ENCODE measurements at regions not wholly inside any gene's neighbourhood (a gene's known extent, or its start where the extent isn't known, plus 50 kb on each side); places are given as distances from the start of the nearest gene placed in this dataset.
"Not testable (repeated sequence)": the region's sequence is repeated elsewhere in the genome, so short reads cannot be mapped to it uniquely, and the experiment has no call there.

GRCh38 chr1:37181425-37181824, 147.1 kb upstream of the GRIK3 start:
- ChIA-PET POLR2A (no interaction called here), CTCF (no interaction called here)
- Mint-ChIP-seq H3K36me3 (ENCODE audit: low read depth) (no peaks in the 10 kb centered on the region), H3K9me3 (peaks cover 2% of the 10 kb centered on the region), H3K27ac (no peak overlapping the region), H3K4me1 (no peaks in the 10 kb centered on the region), H3K27me3 (peaks cover 12% of the 10 kb centered on the region), H3K4me3 (no peak overlapping the region)
- no peak for DNase-seq

GRCh38 chr1:37184789-37185188, 150.5 kb upstream of the GRIK3 start:
- Mint-ChIP-seq H3K27ac (no peak overlapping the region), H3K27me3 (peaks cover 12% of the 10 kb centered on the region), H3K4me3 (no peak overlapping the region), H3K9me3 (peaks cover 2% of the 10 kb centered on the region), H3K36me3 (ENCODE audit: low read depth) (no peaks in the 10 kb centered on the region), H3K4me1 (no peaks in the 10 kb centered on the region)
- DNase-seq: no peak
- ChIA-PET CTCF (no interaction called here), POLR2A (no interaction called here)

GRCh38 chr1:37186246-37186756, 152.0 kb upstream of the GRIK3 start:
- ChIA-PET CTCF (no interaction called here), POLR2A (no interaction called here)
- Mint-ChIP-seq H3K4me1 (no peaks in the 10 kb centered on the region), H3K9me3 (peaks cover 2% of the 10 kb centered on the region), H3K36me3 (ENCODE audit: low read depth) (no peaks in the 10 kb centered on the region), H3K27me3 (peaks cover 18% of the 10 kb centered on the region), H3K27ac (no peak overlapping the region), H3K4me3 (no peak overlapping the region)
- DNase-seq: no peak

GRCh38 chr1:37189111-37189510, 154.8 kb upstream of the GRIK3 start:
- no peaks in the 10 kb centered on the region for H3K4me1 Mint-ChIP-seq
- H3K9me3 Mint-ChIP-seq: no peaks in the 10 kb centered on the region
- H3K27me3 Mint-ChIP-seq: peaks cover 15% of the 10 kb centered on the region
- no peak overlapping the region for H3K4me3 Mint-ChIP-seq
- POLR2A ChIA-PET: no interaction called here
- DNase-seq: no peak
- no peak overlapping the region for H3K27ac Mint-ChIP-seq
- CTCF ChIA-PET: no interaction called here
- no peaks in the 10 kb centered on the region for H3K36me3 Mint-ChIP-seq (ENCODE audit: low read depth)

- ChIA-PET POLR2A (no interaction called here), CTCF (no interaction called here)
- no peaks in the 10 kb centered on the region for H3K36me3 Mint-ChIP-seq (ENCODE audit: low read depth)
- H3K4me1 Mint-ChIP-seq: no peaks in the 10 kb centered on the region
- peaks cover 31% of the 10 kb centered on the region for H3K27me3 Mint-ChIP-seq
- no peaks in the 10 kb centered on the region for H3K9me3 Mint-ChIP-seq
- DNase-seq: no peak
- H3K4me3 Mint-ChIP-seq: no peak overlapping the region
- H3K27ac Mint-ChIP-seq: no peak overlapping the region
These were observed 163.1 kb upstream of the GRIK3 start for GRCh38 chr1:37197411-37197810.

GRCh38 chr1:37214305-37214704, 180.0 kb upstream of the GRIK3 start:
- CTCF ChIA-PET: interaction anchor here (0.7 kb wide), 1 partner anchor 10 kb away, joined by 3 read pairs; no protein-coding TSS in a partner anchor
- H3K4me3 Mint-ChIP-seq; H3K36me3 Mint-ChIP-seq (ENCODE audit: low read depth); H3K27me3 Mint-ChIP-seq; H3K4me1 Mint-ChIP-seq; DNase-seq; H3K27ac Mint-ChIP-seq; POLR2A ChIA-PET; H3K9me3 Mint-ChIP-seq: not testable (repeated sequence)

- ChIA-PET CTCF (no interaction called here), POLR2A (no interaction called here)
- no peak overlapping the region for H3K27ac Mint-ChIP-seq
- peaks cover 11% of the 10 kb centered on the region for H3K27me3 Mint-ChIP-seq
- H3K9me3 Mint-ChIP-seq: no peaks in the 10 kb centered on the region
- H3K4me3 Mint-ChIP-seq: no peak overlapping the region
- no peaks in the 10 kb centered on the region for H3K36me3 Mint-ChIP-seq (ENCODE audit: low read depth)
- no peak for DNase-seq
- no peaks in the 10 kb centered on the region for H3K4me1 Mint-ChIP-seq
These were observed 199.3 kb upstream of the GRIK3 start for GRCh38 chr1:37233606-37234005.

GRCh38 chr1:37234941-37235418, 200.7 kb upstream of the GRIK3 start:
- Mint-ChIP-seq H3K27me3 (peaks cover 6% of the 10 kb centered on the region), H3K4me1 (no peaks in the 10 kb centered on the region), H3K27ac (no peak overlapping the region), H3K36me3 (ENCODE audit: low read depth) (no peaks in the 10 kb centered on the region), H3K9me3 (no peaks in the 10 kb centered on the region), H3K4me3 (no peak overlapping the region)
- ChIA-PET POLR2A (no interaction called here), CTCF (no interaction called here)
- DNase-seq: no peak

GRCh38 chr1:37237948-37238347, 203.6 kb upstream of the GRIK3 start:
- Mint-ChIP-seq H3K27me3 (peaks cover 6% of the 10 kb centered on the region), H3K9me3 (no peaks in the 10 kb centered on the region), H3K4me1 (no peaks in the 10 kb centered on the region), H3K36me3 (ENCODE audit: low read depth) (no peaks in the 10 kb centered on the region), H3K4me3 (no peak overlapping the region), H3K27ac (no peak overlapping the region)
- ChIA-PET CTCF (no interaction called here), POLR2A (no interaction called here)
- no peak for DNase-seq

GRCh38 chr1:37238364-37239224, 204.3 kb upstream of the GRIK3 start:
- ChIA-PET CTCF (no interaction called here), POLR2A (no interaction called here)
- Mint-ChIP-seq H3K36me3 (ENCODE audit: low read depth) (no peaks in the 10 kb centered on the region), H3K27me3 (peaks cover 6% of the 10 kb centered on the region), H3K4me1 (no peaks in the 10 kb centered on the region), H3K27ac (no peak overlapping the region), H3K9me3 (no peaks in the 10 kb centered on the region), H3K4me3 (no peak overlapping the region)
- no peak for DNase-seq

- Mint-ChIP-seq H3K27me3 (peaks cover 2% of the 10 kb centered on the region), H3K27ac (no peak overlapping the region), H3K4me1 (no peaks in the 10 kb centered on the region), H3K9me3 (no peaks in the 10 kb centered on the region), H3K4me3 (no peak overlapping the region), H3K36me3 (ENCODE audit: low read depth) (no peaks in the 10 kb centered on the region)
- ChIA-PET CTCF (no interaction called here), POLR2A (no interaction called here)
- no peak for DNase-seq
These were observed 205.0 kb upstream of the GRIK3 start for GRCh38 chr1:37239225-37239740.

GRCh38 chr1:37240897-37241296, 206.6 kb upstream of the GRIK3 start:
- H3K27ac Mint-ChIP-seq: no peak overlapping the region
- no peaks in the 10 kb centered on the region for H3K9me3 Mint-ChIP-seq
- no peak for DNase-seq
- H3K36me3 Mint-ChIP-seq (ENCODE audit: low read depth): no peaks in the 10 kb centered on the region
- H3K4me3 Mint-ChIP-seq: no peak overlapping the region
- H3K27me3 Mint-ChIP-seq: peaks cover 2% of the 10 kb centered on the region
- ChIA-PET POLR2A (no interaction called here), CTCF (no interaction called here)
- no peaks in the 10 kb centered on the region for H3K4me1 Mint-ChIP-seq

- Mint-ChIP-seq H3K27ac (no peak overlapping the region), H3K4me1 (no peaks in the 10 kb centered on the region), H3K4me3 (no peak overlapping the region), H3K36me3 (ENCODE audit: low read depth) (no peaks in the 10 kb centered on the region), H3K9me3 (no peaks in the 10 kb centered on the region), H3K27me3 (no peaks in the 10 kb centered on the region)
- POLR2A ChIA-PET: no interaction called here
- CTCF ChIA-PET: no interaction called here
- no peak for DNase-seq
These were observed 208.2 kb upstream of the GRIK3 start for GRCh38 chr1:37242501-37242900.

Data from activated CD4-positive, alpha-beta T cell treated with anti-CD3 and anti-CD28 coated beads, Interleukin-2, amount 10 ng/mL, durations not matched to agents 7 days and 5 days (primary cell).